SH-SY5Y (cell line): ENCODE measurements at regions not wholly inside any gene's neighbourhood (a gene's known extent, or its start where the extent isn't known, plus 50 kb on each side); places are given as distances from the start of the nearest gene placed in this dataset.

ENCODE experiments used
- GATA2 ChIP-seq: IDR thresholded peaks from 2 replicates; pipeline ENCODE4 v1.6.1; 2011; ENCODE audit warnings: mild to moderate bottlenecking, low read depth, low read length
- GATA3 ChIP-seq: IDR thresholded peaks from 2 replicates; pipeline ENCODE4 v1.6.1; 2011; ENCODE audit warnings: low read depth, mild to moderate bottlenecking, low read length, moderate library complexity

GRCh38 chr1:233805786-233806185 lies 98.7 kb upstream of the SLC35F3 start:
- TF ChIP-seq GATA2 (no peak), GATA3 (no peak)
